ENCODE measurements at regions not wholly inside any gene's neighbourhood (a gene's known extent, or its start where the extent isn't known, plus 50 kb on each side); places are given as distances from the start of the nearest gene placed in this dataset.
"Not testable (repeated sequence)": the region's sequence is repeated elsewhere in the genome, so short reads cannot be mapped to it uniquely, and the experiment has no call there.

DNA sequence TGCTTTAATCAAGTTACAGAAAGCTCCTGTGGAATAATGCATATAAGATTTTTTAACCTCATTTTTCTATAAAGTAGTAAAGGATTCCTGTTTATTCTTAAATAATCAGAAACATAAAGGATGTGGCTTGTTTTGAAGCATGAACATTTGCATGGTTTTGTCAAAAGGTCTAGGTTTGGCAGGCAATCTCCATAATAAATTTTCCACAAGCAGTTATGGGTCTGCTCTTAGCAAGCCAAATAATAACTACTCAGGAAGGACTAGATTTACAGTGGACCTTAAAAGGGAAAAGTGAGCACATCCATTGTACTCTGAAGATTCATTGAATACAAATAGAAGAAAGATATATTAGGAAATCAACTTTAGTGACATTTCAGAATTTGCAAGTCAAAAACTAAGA is 407.3 kb upstream of the CBLB start:
- DNase-seq = no peak

DNA sequence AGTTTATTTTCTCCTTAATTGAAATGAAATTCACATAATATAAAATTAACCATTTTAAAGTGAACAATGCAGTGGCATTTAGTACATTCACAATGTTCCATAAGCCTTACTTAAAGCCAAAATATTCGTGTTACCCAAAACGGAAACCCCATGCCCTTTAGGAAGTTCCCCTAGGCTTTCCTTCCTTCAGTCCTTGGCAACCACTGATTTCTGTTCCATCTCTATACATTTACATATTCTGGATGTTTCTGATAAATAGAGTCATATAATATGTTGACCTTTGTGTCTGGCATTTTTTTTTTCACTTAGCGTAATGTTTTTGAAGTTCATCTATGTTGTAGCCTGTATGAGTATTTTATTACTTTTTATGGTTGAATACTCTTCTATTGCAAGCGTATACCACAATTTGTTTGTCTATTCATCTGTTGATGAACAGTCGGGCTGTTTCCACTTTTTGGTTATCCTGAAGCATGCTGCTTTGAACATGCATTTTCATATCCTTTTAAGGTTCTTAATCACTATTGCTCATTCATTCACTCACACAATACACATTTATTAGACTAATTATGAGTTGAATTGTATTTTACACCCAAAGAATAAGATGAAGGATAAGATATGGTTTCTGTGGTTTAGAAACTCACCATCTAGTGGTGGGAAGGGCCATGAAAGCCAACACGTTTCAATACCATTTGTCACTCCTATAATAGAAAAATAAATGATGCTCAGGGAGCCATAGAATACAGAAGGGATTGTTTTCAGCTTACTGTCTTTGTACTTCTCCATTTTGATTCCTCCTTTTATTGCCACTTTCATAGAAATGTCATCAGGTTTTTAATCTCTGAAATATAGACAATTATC is 408.2 kb upstream of the CBLB start:
- no peak for DNase-seq

DNA sequence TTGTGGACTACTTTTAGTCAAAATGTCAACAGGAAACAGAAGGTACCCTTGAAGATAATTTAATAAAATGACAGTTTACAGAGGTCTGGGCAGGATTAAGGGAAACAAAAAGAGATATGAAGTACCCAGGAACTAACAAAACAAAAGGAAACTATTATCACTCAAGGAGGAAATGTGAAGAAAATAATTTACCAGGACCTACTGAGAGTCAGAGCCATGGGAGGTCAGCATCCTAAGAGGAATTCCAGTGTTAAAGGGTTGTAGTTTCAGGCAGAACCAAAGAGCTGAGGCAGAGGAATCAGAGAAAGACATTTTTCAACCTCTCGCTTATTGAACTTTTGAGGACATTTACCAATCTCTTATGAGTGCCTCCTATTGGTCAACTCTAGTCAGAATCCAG is 408.9 kb upstream of the CBLB start:
- DNase-seq = no peak

DNA sequence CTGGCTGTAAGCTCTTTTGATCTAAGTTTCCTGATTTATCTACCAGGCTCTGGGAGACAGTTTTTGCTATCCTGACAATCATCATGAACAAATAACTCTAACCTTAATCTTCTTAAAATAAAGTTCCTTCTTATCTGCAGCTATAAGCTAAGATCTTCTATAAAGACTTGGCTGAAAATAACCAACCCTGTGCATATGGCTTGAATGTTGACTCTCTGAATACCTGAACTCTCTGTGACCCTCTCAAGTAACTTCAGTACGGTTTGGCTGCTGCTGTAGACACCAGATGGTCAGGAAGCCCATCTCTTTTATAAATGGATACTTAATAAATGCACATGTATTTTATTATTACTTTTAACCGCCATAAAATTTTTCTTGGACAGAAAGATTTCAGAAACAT is 412.4 kb upstream of the CBLB start:
- DNase-seq = no peak

DNA sequence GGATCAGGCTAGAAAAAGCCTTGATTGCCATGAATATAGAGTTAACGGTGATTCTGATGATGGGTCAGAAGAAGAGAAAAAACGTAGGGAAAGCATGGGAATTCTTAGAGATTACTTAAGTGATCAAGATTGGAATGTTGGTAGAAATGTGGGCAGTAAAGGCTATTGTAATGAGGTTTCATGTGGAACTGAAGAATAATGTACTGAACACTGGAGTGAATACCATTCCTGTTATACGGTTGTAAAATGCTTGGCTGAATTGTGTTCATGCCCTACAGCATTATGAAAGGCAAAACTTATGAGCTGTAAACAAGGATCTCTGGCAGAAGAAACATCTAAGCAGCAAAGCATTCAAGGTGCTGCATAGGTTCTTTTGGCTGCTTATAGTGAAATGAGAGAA is 414.1 kb upstream of the CBLB start:
- no peak for DNase-seq

DNA sequence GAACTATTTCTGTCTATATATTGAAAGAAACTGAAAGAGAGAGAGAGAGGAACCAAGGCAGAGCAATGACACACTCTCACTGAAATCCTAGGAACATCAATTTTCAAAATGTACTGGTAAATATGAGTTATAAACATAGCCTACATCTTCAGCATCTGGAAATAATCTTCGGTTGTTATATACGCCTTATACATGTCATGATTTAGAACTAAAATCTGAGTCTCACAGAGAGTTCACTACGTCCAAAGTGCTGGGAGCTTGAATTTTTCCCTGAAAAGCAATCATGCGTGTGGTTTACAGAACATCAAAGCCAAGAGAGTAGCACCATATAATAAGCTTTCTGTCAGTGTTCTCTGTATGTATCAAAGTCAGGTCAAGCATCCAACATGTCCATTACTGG is 420.0 kb upstream of the CBLB start:
- no peak for DNase-seq

DNA sequence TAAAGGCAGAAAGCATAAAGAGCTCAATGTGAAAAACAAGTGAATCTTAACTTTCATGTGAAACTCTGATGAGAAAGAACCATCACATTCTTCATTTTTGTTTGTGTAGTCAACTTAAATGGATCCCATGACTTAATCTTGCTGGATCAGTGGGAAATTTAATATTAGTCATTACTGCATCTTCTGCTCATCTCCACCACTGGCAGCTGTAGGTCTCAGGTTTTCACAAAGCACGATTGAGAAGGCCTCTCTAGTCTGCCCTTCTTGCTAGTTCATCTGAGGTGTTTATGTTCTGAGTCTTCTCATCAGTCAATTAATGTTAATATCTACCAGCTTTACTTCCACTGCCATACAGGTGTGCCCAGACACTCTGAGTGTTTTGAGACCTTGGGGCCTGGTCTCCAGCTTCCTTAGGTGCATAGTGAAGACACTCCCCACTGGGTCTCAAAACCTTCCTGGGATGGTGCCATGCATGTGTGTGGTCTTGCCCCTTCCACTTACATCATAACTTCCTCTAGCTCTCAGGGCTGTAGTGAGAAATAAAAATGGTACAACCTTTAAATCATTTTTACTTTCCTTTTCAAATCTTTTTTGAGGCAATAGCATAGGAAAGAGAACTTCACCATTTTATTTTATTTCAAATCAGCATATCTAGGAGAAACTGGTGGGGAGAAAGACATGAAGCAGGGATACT is 421.6 kb upstream of the CBLB start:
- DNase-seq = no peak

DNA sequence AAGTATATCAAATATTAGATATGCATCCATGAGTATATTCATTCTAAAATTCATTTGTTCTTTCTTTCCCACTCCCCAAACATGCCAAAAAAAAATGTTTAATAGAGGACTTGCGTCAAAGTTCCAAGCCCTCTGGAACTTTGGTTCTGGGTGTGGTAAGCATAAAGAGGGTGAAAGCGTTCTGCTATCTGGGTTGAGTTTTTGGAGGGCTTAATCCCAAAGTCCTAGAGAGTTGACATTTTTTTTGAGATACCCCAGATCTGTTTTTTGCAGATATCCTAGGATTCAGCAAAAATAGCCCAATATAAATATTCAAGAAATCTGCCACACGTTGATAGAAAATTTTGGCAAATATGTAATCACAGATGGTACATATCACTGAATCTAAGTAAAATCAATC is 424.3 kb upstream of the CBLB start:
- DNase-seq = no peak

DNA sequence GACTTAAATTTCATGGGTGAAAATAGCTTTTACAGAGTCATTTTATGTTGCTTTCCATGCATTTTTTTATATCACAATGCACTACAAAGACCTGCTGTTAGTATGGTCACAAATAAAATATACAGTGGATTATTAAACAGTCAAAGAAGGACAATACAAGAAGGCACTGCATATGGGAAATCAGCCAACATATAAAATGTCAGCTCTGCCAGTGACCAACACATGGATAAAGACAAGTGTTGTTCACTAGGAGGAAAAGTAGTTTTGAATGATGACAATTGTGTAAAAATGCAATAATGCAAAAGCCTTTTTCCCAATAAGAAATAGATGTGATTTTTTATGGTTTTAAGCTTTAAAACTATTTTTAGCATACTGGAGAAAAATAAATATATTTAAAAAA is 425.3 kb upstream of the CBLB start:
- no peak for DNase-seq

DNA sequence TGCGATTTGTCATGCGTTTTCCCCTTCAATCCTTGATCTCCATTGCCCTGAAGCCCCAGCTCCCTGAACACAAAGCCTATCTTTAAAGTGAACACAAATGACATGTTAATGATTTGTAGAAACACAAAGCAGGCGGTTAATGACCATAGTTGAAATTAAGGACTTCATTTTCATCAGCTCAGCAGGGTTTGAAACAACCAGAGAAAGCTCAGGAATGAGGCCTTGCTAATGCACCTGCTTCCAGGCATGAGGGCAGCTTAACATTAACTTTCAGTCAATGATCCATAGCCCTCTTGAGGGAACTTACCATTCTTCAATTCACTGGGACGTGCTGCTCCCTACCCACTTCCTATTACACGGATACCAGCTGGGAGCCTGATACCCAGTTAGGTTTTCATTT is 427.2 kb upstream of the CBLB start:
- no peak for DNase-seq

DNA sequence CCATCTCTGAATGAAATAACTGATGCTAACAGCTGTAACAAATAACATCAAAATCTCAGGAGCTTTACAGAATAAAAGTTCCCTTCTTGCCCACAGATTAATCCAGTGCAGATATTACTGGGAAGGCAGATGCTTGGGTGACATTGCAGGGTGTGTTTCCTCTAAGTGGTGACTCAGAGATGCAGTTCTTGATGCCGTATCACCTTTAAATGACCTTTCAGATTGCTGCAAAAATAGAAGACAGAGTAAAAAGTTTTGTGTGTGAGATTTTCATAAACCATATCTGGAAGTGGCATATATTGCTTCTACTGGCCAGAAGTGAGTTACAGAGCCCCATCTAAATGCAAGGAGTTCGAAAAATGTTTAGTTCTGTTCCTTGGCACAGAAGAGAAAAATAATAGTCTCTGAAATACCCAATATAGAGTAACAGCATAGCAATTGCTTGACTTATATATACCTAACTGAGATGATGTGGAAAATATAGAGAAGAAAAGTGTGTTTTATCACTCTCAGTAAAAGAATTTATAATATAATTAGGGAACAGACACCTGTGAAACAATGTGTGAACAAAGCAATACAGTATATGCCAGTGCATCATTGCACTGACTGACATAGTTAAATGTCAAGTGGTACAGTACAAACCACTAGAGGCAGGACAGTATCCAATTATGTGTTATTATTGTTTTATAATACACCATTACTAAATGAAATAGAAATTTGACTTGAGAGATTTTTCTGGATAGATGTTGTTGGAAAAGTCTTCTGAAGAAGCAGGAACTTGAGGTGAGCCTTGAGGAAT is 430.7 kb upstream of the CBLB start:
- peak; percentile 2 for DNase-seq

DNA sequence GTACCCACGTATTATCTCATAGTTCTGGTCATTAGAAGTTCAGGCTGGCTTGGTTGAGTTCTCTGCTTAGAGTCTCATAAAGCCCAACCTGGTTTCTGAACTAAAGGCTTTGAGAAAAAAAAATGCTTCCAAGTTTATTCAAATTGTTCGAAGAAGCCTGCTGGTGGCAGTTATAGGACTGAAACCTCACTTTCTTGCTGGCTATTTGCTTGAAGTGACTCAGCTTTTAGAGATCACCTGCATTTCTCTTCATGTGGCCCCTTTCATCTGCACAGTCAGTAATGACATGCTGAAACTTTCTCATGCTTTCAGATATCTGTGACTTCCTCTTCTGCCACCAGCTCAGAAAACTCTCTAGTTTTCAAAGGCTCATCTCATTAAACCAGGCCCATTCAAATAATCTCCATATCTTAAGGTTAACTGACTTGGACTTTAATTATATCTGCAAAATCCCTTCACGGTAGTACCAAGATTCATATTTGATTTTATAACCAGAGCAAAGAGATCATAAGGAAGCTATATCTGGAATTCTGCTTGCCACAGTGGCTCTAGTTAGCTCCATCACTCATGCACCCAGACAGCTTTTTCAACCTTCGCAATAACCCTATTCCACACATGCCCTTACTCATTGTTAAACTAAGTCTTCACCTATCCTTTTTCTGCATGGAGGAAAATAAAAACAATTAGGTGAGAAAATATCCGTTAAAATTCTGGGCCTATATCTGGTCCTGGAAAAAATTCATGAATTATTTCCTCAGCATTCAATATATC is 433.8 kb upstream of the CBLB start:
- peak; percentile 22 for DNase-seq

DNA sequence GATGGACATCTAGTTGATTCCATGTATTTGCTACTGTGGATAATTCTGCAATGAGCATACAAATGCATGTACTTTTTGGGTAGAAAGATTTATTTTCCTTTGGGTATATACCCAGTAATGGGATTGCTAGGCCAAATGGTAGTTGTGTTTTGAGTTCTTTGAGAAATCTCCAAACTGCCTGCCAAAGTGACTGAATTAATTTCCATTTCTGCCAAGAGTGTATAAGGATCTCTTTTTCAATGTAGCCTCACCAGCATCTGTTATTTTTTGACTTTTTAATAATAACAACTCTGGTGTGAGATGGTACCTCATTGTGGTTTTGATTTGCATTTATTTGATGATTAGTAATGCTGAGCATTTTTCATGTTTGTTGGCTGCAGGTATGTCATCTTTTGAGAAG is 435.0 kb upstream of the CBLB start:
- no peak for DNase-seq

DNA sequence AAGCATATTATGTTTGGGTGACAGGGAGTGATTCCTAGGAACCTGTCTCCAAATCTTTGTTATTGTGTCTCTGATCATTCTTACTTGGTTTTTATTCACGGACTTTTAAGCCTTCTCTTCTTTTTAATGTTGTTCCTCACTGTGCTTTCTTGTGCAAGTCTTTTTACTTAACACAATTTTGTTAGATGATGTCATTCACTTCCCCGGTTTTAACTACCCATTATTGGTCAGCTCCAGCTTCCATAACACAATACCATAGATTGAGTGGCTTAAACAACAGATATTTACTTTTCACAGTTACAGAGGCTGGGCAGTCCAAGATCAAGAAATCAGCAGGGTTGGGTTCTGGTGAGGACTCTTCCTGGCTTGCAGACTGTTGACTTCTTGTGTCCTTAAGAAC is 436.3 kb upstream of the CBLB start:
- DNase-seq = no peak

DNA sequence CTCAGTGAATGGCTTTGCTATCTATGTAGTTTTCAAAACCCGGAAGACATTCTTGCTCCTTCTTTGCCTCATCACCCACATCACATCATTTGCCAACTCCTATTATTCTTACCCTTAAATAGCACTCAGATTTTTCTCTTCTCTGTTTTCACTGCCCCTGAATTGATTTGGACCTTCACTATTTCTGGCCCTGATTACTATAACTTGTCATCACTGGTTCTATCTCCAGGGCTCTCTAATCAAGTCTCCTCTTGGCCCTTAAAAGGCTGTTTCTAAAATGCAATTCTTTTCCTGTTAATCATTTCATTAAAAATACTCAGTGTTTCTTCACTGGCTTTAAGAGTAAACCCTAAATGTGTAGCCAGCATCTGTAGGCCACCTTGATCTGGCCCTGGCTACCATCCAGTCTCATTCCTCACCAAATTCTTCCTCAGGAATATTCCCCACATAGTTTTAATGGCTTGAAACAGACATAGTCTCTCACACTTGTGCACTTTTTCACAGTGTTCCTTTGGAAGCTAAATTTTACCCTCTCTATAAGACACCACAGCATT is 437.1 kb upstream of the CBLB start:
- no peak for DNase-seq

DNA sequence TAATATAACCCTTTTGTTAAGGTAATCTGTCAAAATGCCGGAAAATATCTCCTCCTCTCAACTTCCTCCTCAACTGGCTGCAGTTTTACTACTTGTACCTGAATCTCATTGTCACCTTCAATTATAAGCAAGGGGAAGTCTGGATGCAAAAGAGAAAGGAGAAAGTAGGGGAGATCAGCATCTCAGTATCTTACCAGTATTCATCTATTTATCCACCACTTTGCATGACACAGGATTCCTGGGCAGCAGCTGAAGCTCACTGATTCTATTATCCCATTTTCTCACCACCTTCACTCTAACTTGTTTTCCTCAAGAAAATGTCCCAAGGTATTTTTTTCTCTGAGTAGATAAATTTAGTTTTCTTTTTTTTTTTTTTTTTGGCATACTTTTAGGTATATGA is 440.5 kb upstream of the CBLB start:
- no peak for DNase-seq

DNA sequence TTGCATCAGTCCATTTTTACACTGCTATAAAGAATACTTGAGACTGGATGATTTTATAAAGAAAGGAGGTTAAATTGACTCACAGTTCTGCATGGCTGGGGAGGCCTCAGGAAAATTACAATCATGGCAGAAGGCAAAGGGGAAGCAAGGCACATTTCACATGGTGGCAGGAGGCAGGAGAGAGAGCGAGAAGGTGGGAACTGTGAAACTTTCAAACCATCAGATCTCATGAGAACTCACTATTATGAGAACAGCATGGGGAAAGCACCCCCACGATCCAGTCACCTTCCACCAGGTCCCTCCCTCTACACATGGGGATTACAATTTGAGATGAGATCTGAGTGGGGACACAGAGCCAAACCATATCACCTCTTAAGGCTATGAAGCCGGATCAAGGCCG is 441.0 kb upstream of the CBLB start:
- DNase-seq = not testable (repeated sequence)

DNA sequence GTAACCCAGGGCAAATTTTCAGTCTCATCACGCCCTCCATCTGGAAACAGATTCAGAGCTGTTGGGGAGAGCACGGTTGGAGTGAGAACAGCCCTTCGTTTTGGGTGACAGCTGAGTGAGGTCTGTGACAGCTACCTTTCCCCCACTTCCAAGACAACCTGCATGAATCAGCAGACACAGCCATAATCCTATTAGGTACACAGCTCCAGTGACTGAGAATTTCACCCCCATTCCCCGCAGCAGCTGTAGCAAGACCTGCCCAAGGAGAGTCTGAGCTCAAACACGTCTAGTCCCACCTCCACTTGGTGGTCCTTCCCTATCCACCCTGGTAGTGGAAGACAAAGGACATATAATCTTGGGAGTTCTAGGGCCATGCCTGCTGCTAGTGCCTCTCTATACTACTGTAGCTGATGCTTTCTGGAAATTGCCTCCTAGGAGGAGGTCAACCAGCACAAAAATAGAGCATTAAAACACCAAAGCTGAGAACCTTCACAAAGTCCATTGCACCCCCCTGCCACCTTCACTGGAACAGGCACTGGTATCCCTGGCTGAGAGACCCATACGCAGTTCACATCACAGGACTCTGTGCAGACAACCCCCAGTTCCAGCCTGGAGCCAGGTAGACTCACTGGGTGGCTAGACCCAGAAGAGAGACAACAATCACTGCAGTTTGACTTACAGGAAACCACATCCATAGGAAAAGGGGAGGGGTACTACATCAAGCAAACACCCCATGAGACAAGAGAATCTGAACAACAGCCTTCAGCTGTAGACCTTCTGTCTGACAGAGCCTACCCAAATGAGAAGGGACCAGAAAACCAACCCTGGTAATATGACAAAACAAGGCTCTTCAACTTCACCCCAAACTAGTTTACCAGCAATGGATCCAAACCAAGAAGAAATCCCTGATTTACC is 448.6 kb upstream of the CBLB start:
- no peak for DNase-seq

DNA sequence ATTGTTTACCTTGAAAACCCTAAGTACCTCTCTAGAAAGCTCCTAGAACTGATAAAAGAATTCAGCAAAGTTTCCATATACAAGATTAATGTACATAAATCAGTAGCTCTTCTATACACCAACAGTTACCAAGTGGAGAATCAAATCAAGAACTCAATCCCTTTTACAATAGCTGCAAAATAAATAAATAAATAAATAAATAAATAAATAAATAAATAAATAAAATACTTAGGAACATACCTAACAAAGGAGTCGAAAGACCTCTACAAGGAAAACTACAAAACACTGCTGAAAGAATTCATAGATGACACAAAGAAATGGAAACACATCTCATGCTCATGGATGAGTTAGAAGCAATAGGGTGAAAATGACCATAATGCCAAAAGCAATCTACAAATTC is 452.6 kb upstream of the CBLB start:
- DNase-seq = not testable (repeated sequence)

DNA sequence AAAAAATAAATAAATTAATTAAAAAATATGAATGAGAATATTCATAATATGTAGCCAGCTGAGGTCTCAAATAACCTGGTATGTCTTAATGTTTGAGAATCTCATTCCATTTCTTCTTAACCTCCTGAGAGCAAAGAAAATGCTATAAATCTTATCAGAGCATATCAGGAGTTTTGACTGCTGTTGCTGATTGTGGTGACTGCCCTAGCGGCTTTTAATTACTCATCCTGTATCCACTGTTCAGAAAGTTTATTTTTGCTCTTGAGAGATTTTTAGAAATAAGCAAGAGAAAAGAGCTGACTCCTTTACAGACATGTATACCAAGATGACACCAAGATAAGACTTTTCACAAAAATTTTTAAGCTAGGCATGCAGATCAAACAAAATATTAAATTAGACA is 454.8 kb upstream of the CBLB start:
- DNase-seq = no peak

DNA sequence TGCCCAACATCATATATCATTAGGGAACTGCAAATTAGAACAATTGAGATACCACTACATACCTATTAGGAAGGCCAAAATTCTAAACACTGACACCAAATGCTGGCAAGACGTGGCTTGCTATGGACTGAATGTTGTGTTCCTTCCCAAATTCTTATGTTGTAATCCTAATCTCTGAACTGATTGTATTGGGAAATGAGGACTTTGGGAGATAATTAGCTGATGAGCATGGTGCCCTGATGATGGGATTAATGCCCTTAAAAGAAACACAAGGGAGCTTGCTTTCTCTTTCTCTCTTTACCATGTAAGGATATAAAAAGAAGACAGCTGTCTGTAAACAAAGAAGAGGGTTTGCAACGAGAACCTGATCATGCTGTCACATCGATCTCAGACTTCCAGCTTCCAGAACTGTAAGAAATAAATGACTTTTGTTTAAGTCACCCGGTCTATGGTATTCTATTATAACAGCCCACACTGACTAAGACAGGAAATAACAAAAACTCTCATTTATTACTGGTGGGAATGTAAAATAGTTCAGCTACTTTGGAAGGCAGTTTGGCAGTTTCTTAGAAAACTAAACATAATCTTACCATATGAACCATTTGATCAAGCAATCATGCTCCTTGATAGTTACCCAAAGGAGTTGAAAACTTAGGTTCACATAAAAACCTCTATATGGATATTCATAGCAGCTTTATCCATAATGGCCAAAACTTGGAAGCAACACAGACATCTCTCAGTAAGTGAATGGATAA is 458.3 kb upstream of the CBLB start:
- no peak for DNase-seq
